GM21619 (cell line): ENCODE measurements at regions not wholly inside any gene's neighbourhood (a gene's known extent, or its start where the extent isn't known, plus 50 kb on each side); places are given as distances from the start of the nearest gene placed in this dataset.
"Not testable (repeated sequence)": the region's sequence is repeated elsewhere in the genome, so short reads cannot be mapped to it uniquely, and the experiment has no call there.

Experiments used
- ATAC-seq: cut with Tn5 transposase; IDR thresholded peaks from one replicate; pipeline ENCODE4 v1.9.1; 2021; ENCODE audit not compliant: unreplicated experiment

DNA sequence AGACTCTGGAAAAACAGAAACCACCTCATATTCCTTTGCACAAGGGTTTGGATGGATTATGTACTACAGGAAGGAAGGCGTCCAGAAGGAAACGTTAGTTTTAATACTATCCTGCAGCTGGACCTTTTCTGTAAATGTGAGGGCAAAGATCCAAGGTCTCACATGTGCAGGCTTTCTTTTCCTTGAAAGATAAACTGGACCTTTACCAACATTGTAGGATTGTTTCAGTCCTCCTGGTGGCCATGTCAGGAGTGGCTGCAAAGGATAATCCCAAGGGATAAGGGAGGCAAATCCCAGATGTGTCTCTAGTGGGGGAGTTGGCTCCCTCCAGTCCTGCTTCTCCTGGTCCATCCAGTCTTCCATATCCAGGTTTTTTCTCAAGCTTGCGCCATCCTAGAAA is 397.5 kb downstream of the HTR1A start:
- ATAC-seq: no peak

GRCh38 chr5:63563008-63563917 is 399.0 kb downstream of the HTR1A start:
- ATAC-seq: no peak

- ATAC-seq: no peak
These were observed 406.4 kb downstream of the HTR1A start for GRCh38 chr5:63555874-63556273.

GRCh38 chr5:63554191-63554590 is 408.1 kb downstream of the HTR1A start:
- ATAC-seq: no peak

DNA sequence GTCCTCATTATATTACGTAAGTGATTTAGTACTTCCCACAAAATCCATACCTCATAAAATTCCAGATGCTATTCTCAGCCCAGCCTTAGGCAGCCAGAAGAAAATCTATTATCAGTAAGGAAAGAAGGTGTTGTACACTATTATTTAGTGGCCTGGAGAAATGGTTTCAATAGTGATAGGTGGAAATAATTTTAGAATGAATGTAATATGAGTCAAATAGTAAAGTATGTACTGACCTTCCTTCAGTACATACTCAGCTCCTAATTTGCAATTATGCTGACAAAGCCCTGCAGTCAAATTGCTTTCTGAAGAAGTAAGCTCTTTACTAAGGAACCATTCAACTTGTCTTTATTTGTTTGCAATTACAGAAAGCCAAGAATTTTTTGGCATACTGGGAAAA is 409.2 kb downstream of the HTR1A start:
- no peak for ATAC-seq

DNA sequence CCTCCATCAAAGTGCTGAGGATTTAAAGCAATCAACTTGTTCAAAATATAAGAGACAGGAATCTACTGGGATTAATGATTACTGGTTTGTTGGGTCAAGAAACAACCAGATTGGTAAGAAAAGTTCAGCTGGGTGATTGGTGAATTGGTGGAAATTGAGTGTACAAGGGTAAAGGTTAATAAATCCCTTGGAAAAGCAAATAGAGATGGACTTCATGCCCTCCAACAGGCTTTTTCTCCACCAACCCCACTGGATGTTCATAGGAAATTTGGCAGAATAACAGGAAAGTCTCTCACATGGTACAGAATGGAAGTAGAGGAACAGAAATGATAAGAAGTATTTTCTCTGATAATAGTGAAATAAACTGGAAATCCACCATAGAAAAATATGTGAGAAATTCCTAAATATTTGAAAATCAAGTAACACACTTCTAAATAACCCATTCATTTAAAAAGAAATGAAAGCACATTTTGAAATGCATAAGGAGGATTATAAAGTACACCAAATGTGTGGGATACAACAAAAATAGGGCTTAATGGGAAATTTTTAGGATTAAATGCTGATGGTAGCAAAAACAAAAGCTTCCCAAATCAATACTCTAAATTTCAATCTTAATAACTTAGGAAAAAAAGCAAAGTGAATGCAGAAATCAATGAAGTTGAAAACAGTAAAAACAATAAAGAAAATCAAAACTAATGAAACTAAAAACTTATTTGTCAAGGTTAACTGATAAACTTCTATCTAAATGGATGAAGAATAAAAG is 426.2 kb downstream of the HTR1A start:
- ATAC-seq: no peak

- no peak for ATAC-seq
These were observed 438.0 kb downstream of the HTR1A start for GRCh38 chr5:63524281-63524680.

DNA sequence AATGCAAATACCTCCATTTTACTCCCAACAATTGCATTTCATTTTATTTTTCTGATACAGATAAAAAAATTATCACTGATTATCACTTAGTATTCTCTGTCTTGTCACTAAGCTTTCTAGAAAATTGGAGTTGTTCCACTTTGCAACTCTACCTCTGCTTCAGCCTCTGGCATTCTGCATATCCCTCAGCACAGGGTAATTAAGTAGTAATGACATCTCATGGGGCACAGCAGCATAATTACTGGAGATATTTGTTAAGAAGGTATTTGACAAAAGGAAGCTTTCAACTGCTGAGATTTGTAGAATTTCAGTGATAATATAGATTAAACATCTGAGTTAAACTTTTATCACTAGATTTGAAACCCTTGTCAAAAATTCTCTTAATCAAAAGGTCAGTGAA is 446.2 kb downstream of the HTR1A start:
- ATAC-seq: no peak

DNA sequence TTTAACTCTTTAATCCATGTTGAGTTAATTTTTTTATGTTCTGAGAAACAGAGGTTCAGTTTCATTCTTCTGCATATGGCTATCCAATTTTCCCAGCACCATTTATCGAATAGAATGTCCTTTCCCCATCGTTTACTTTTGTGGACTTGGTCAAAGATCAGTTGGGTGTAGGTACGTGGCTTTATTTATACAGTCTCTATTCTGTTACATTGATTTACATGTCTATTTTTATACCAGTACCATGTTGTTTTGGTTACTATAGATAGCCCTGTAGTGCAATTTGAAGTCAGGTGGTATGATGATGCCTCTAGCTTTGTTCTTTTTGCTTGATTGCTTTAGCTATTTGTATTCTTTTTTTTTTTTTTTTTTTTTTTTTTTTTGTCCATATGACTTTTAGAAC is 462.0 kb downstream of the HTR1A start:
- no peak for ATAC-seq

DNA sequence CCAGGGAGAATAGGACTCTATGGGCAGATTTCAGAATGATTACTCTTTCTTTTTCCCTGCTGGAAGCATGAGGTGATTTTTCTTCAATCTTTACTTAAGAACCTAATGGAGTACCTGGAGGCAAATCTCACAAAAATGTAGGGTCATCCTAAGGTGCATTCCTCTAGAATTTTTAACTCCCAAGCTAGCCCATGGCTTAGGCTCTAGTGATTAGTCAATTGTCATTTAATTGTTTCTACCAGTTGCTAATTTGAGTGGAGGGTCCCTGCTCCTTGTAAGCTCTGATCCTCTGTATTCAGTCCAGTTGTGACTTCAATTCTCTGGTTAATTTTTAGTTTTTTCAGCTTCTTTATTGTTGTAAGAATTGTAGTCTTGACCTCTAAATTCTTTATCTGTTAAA is 467.0 kb downstream of the HTR1A start:
- ATAC-seq: no peak

DNA sequence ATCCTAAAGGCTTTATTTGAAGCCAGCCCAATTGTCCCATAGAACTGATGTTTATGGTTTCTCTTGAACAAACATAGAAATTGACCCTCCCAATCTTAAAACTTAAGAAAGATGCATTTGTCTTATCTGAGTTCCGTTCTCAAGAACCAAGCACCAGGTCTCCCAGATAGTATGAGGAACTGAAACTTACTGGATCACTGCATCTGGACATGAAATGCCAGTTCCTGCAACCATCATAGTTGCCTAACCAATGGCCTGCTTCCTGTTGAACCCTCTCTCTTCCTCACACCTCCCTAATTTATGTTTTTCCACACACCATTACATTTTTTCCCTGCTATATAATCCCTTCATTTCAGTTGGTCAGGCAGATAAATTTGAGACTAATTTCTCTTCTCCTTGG is 478.9 kb downstream of the HTR1A start:
- no peak for ATAC-seq

GRCh38 chr5:63473335-63473967 is 488.8 kb downstream of the HTR1A start:
- no peak for ATAC-seq

DNA sequence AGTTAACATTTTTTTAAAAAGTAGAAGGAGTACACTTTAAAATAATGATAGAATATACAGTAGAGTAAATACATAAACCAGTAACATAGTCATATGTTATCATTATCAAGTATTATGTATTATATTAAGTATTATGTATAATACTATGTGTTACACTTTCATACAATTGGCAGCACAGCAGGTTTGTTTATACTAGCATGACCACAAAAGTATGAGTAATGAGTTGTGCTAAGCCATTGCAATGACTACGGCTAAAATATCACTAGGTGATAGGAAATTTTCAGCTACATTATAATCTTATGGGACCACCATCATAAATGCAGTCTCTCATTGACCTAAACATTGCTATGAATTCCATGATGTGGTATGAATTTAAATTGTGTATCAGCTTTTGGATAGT is 506.0 kb downstream of the HTR1A start:
- no peak for ATAC-seq

DNA sequence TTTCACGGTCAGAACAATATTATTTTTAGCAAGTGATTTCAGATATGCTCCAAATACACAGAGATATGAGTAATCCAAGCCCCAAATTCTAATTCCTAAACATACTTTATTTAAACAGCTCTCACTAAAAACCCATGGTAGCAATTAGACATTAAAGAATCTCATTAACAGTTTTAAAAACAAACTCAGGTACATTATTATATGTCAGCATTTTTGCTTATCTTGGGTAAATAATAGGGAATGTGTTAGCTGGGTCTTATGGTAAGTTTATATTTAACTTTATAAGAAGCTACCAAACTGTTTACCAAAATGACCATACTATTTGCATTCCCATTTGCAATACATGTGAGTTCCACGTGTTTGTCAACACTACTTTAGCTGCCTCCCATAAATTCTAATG is 511.1 kb downstream of the HTR1A start:
- ATAC-seq: no peak

GRCh38 chr5:63439537-63439936 is 522.7 kb downstream of the HTR1A start:
- no peak for ATAC-seq

DNA sequence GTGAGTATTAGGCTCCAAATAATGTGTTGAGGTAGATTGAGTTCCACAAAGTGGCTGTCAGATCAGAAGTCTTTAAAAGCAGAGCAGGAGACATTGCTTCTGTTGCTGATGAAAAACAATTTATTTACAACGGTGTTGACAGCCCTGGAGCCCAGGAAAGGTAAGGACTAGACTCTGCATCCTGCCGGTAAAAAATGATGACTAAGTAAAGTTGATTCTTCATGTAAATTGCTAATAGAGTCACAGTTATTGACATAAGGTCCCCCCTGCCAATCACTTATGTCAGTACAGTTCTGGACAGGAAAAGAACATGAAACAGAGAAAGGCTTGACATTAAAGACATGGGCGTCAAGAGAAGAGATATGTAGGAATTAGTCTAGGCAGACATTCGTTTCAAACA is 552.5 kb downstream of the HTR1A start:
- no peak for ATAC-seq

- ATAC-seq: no peak
These were observed 553.3 kb downstream of the HTR1A start for GRCh38 chr5:63408984-63409383.

DNA sequence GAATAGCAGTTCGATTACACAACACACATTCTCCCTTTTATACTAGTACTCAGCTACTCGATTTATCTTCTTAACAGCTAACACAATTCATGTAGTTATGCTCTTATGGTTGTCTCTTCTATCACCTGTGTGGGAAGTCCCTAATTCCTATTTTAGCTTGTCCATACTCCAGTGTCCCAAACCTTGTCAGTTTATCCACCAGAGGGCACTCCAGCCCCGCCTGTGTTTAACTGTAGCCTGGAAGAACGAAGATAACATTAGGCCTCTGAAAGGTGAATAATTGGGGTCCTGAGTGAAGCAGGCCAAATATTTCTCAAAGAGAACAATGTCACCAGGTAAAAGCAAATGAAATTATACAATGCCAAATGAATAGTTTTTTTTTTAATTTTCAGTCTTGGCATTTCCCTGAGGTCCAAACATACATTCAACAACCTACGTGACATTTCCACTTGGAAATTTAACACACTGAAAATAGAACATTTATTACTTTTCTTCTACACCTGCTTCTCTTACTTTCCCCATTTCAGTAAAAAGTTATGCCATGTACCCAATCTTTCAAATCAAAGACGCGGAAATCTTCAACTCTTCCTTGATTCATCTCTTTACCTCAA is 560.7 kb downstream of the HTR1A start:
- peak; percentile 90 for ATAC-seq

- ATAC-seq: no peak
These were observed 562.2 kb downstream of the HTR1A start for GRCh38 chr5:63400079-63400478.

- ATAC-seq: no peak
These were observed 563.9 kb downstream of the HTR1A start for GRCh38 chr5:63398346-63398745.

DNA sequence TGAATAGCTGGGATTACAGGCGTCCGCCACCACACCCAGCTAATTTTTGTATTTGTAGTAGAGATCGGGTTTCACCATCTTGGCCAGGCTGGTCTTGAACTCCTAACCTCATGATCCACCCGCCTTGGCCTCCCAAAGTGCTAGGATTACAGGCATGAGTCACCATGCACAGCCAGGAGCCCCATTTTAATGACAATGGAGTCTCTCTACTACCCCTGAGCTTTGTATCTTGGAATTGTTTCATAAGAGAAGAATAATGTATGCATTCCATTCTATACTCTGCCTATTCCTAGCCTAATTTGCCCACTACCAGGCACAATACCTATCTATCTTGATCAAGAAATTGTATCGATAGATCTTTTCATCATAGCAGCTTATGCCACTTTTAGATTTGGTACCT is 574.1 kb downstream of the HTR1A start:
- not testable (repeated sequence) for ATAC-seq
